Frontal cortex (tissue), 3 donors: ENCODE measurements at regions not wholly inside any gene's neighbourhood (a gene's known extent, or its start where the extent isn't known, plus 50 kb on each side); places are given as distances from the start of the nearest gene placed in this dataset.

Source experiments
- DNase-seq, 2 donors: peaks; one replicate each; pipeline ENCODE4 v3.0.0; 2012; ENCODE audit warnings: low spot score in 2 of 2
- FAIRE-seq: peaks from 2 replicates; lab custom pipeline; 2012; peaks lifted over from hg19 to GRCh38; lab: Jason Lieb, UNC
- donor health status: control.
- donor health status: control.
- donor health status: control.

DNA sequence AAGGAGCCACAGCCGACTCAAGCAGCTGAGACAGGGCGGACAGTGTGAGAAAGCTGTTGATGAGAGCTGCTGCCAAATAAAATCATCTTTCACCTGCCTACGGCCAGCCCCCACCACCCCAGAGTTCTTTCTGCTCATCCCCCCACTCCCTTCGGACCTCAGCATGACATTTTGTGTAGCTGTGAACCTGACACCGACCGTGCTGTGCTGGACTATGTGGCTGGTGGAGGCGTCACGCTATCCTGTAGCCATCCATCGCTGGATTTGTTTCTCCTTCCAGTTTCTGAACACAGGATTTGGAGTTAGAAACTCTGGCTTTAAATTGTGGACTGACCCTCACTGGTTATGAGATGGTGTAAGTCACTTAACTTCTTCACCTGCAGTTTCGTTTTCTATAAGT, 317.3 kb downstream of the DCDC2C start:
- DNase-seq, result no peak
- FAIRE-seq, result no peak

DNA sequence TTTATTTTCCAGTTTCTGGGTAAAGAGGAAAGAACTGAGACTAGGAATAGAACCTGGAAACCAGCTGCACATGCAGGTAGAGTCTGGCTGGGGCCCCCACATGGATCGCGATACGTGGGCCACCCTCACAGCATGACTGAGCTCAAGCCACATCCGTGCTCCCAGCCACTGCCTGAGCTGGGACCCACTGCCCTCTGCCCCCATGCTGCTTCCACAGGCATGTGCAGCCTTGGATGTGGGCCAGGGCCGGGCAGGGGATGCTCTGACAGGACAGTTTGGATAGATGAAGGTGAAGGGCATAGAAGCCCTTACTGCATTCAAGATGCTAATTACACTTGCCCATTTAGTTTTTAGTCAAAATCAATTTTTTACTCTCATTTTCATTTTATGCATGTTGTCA, 321.2 kb downstream of the DCDC2C start:
- no peak for DNase-seq
- no peak for FAIRE-seq

DNA sequence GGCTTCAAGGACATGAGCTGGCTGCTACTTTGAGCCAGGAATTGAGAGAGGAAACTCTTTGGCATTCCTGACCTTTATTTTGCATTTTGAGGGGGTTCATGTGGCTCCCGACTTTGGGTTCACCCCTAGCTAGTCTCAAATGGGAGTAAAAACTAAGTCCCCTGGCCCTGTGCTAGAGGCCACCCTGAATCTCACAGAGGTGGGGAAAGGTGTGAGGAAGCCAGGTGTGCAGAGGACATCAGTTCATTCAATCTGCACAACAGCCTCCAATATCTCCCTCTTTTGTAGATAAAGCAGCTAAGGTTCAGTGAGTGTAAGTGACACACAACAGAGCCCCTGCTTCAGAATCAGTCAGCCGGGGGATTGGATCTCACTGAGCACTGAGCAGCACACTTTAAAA, 325.7 kb downstream of the DCDC2C start:
- FAIRE-seq (no peak), DNase-seq (no peak)

DNA sequence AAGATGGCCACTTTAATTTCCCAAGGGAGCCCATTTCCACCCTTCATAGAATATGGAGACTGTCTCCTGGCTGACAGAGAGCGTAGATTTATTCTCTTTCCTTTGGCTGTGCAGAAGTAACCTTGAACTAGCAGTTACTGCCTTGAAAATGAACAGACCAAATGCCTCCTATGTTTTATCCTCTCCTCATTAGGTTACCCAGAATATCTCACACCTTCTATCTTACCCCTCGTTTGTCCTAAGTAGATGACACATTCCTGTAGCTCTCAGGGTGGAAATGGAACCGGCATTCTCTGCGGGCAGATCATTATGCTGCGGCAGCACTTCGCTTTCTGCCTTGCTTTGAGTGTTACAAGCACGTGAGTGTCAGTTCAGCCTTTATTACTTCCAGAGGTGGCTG, 336.5 kb downstream of the DCDC2C start:
- DNase-seq, result no peak
- FAIRE-seq, result no peak

DNA sequence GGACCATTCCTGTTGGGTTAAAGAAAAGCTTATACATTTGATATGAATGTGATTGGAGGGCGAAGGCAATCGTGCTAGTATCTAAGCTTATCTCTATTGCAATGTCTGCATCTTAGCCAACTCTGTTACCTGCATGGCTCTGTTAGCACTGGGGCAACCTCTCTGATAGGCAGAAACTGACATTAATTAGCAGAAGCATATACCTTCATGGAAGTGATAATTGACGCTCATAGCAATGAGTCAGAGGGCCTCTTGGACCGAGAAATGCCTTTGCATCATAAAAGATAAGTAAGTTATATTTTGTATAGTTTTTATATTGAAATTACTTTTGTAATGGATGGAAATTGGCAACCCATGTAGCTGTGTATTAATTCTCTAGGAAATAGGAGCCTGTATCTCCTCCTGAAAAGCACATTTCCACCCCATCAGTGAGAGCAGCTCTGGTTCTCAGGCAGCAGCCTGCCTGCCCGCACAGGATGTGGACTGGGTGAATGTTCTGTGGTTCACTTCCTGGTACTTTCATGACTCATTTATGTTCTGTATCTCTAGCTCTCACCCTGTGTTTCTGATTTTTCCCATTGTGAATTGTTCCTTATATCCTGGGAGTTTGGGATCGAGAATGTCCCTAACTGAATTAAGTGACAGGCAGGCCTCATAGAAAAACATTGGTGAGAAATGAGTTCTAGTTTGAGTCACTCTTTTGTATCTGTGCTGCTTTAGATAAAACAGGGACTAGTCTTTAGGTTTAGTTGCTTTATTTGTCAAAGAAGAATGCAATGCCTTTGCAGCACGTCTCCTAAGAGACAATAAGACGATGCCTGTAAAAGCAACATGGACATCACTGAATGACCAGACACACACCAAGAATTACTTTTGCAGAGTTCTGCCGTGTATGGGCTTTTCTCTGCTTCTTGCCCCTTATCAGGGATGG, 344.9 kb downstream of the DCDC2C start:
- no peak for FAIRE-seq
- no peak for DNase-seq

DNA sequence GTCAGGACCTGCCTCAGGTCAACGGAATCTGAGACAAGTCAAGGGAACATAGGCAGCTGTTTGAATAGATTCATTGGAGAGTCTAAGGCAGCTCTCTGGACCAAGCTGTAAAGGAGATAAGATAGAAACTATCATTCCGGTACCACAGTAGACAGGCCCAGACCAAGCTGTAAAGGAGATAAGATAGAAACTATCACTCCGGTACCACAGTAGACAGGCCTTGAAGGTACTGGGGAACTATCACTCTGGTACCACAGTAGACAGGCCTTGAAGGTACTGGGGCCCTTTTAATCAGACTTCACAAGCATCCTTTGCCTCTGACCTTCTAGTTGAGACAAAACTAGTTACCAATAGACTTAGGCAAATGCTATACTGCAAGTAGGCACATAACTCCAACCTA, 346.1 kb downstream of the DCDC2C start:
- FAIRE-seq (no peak), DNase-seq (no peak)

DNA sequence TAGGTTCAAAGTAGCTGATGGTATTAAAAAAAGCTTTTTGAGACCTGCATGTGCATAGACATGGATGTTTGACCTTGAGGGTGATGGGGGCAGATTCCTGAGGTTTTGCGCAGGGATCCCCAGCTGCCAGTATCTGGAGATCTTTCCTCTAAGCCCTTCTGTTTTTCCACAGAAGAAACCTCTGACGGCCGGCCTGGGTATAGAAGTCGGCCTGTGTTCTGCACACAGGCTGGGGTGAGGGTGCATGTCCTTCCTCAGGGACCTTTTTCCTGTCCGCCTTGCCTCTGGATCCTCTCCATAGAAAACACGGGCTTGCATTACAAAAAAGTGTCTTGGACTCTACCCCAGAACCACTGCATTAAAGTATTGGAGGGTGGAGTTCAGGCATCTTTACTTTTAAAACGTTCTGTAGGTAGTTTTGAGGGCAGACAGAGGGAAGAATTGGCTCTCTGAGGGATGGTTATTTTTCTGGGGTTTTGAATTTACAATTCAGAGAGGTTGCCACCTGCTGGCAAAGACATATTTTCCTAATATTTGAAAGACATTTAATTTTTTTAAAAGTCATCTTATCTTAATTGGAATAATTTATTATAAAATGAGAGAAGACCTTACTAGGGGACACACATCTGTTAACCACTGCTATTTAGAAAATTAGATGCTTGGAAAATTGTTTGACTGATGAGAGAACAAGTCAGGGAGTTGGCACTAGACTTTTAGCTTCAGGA, 350.6 kb downstream of the DCDC2C start:
- DNase-seq (no peak), FAIRE-seq (no peak)

DNA sequence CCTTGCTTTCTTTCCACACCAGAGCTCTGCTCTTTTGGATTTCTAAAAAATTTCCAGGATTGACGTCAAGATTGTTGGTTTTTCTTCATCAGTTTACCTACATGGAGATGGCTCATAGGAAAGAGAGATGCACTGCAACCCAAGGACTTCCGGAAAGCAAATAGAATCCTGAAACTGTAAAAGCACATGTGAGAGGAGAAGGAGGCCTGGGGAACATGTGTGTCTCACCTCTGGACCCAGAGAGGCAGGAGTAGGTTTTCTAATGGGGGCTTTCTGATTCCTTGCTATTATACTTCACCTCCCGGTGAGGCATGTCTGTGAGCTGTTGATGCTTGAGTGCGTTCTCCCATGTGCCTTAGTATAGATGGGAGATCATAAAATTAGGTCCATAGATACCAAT, 362.8 kb downstream of the DCDC2C start:
- DNase-seq (no peak), FAIRE-seq (no peak)

DNA sequence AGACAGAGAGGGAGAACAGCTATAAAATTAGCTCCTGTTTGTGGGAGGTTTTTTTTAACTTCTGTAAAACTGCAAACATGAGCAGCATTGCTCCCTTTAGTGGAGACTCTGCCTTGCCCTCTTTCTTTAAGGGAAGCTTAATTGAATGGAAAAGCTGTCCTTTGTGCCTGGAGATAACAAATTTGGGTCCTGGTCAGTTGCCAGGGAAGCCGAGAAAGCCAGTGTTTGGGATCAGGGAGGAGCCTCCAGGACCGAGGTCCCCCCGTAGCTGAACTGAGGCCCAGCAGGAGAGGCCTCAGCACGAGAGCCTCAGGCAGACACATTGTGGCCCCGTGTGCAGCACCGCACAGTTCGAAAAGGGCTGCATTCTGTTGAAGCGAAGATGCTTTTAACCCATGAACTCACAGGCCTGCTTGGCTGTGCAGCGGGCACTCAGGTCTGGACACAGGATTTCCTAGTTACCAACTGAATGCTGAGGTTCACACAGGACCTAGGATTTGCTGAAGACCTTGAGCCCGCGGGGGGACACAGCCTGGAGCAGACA, 369.7 kb downstream of the DCDC2C start:
- DNase-seq (no peak), FAIRE-seq (no peak)

DNA sequence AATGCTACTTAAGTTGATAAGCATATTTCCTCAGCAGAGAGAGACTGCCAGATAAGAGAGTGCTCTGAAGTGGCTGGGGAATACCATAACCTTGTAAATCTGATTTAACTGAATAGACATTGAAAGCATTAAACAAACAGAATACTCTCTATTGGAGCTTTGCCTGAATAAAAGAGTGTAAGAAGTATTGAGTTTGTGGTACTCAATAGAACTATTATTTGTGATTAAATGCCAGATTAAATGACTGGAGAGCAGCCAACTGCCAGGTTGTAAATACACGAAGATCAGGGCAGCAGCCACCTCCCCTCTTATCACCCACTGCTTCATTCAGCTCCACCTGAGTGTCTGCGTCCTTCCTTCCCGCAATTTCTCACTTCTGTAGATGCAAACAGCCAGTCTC, 373.6 kb downstream of the DCDC2C start:
- DNase-seq (no peak), FAIRE-seq (no peak)

DNA sequence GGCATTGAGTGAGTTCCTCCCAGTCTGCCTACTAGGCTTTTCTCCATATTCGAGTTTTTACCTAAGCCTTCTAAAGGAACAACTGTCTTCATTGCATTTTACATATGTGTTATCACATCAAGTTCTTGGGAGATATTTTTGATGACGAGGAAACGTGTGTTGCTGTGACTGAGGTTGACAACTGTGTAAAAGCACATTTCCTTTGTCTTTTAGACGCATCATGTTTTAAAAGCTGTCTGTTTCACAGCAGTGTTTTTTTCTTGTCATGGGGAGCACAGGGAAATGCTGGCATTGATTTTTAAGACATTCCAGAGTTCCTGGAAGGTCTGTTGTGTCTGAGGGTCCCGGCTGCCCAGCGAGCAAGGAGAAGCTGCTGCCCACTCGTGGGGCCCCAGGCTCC, 381.8 kb downstream of the DCDC2C start:
- DNase-seq (no peak), FAIRE-seq (no peak)

DNA sequence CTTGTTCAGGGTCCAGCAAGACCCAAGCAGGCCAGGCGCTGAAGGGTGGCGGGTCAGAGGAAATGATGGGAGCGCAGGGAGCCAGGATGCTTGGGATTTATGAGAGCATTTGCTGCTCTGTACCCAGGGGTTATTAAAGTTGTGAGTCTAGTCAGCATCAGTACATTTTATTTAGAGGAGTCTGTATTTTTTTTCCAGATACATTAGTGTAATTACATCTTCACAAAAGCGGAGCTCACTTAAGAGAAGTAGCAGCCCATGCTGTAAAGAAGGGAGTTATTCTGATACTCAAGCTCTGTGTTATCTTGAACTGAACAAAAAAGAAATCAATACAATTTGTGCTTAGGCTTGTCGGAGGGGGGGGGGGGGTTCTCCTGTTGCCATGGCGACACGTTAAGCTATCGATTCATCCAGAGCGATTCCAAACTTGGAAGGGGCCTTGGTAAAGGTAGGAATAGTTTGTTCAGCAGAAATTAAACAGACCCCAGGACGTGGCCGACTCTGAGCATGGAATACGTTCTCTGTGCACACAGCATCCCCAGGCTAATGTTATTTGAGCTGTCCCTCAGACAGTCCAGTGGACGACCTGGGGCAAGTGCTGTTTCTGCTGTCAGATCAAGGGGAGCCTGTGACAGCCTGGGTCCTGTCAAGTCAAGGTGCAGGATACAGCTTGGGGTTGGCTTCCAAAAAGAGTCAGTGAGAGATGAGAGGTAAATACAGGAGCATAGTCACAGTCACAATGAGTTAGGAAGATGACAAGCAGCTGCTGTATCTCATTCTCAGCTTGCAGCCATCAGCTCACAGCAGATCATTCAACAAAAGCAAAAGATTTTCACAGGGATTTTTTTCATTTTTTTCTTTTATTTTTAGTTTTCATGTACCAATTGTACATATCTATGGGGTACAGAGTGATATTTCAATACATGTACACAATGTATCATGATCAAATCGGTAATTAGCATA, 387.6 kb downstream of the DCDC2C start:
- no peak for DNase-seq
- FAIRE-seq, result no peak

DNA sequence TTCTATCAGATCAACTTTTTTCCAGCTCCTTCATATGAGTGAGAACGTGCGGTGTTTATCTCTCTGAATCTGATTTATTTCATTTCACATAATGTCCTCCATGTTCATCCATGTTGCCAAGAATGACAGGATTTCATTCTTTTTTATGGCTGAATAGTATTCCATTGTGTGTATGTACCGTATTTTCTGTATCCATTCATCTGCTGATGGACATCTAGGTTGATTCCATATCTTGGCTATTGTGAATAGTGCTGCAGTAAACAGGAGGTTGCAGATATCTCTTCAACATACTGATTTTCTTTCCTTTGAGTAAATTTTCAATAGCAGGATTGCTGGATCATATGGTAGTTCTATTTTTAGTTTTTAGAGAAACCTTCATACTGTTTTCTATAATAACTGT, 388.5 kb downstream of the DCDC2C start:
- no peak for FAIRE-seq
- no peak for DNase-seq

DNA sequence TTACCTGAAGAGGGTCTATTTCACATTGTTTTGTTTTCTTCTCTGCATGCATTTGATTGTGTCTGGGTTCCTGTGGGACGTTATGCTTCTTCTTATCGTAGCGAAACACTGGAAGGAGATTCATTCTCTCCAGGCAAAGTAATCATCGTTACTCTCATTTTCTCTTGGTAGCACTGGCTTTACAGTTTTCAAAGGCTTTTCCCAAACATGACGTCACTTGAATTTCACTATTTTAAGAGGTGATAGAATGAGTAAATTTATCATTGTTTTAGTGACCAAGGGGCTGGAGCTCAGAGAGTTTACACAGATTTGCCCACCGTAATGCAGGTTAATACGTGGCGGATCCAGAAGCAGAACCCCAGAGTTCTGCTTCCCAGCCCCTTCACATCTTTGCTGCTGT, 391.4 kb downstream of the DCDC2C start:
- DNase-seq (no peak), FAIRE-seq (no peak)

DNA sequence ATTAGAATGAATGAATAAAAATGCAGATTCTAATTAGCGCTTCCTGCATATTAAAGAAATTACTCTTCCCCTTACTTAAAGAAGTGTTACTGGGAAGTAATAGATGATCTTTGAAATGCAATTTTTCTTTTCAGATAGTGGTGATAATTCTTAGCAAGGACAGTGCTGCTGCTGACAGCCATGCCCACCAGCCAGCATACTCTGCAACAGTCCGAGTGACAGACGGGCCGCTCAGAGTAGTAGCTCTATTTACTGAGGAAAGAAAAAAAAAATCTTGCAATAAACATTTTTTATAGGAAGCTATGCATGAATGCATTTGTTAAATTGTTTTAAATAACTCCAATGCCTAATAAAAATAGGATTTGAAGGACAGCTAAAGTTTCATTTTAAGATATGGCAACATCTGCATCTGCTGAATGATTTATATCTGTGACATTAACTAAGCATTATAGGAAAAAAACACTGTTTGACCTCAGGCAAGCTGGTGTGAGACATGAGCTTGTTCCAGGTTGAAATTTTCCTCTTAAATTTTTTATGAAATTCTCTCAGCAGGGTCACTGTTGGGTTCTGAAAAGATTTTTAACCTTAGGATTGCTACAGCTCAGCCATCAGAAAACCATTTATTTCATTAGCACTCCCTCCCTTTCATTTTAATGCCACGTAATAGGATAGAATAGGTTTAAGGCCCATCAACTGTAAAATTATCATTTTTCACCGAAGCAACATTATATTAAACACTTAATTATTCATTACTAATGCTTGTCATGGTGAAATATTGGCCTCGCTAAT, 393.8 kb downstream of the DCDC2C start:
- FAIRE-seq, result no peak

DNA sequence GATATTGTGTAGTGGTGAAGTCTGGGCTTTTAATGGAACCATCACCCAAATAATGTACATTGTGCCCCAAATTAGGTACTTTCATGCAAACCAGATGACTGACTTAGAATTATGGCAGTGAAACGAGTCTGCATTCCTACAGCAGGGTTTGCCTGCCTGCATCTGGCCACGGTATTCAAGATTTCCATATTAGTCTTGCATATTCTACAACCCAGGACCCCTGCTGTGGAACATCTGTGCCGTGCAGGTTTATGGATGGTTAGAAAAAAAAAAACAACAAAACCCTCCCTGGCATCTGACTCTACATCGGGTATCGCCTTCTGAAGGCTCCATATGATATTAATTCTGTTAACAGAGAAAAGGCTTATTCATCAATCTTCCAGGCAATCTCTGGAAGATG, 394.8 kb downstream of the DCDC2C start:
- no peak for DNase-seq
- FAIRE-seq, result no peak

More for the DNA sequence above, 393.8 kb downstream of the DCDC2C start:
- no peak for DNase-seq

DNA sequence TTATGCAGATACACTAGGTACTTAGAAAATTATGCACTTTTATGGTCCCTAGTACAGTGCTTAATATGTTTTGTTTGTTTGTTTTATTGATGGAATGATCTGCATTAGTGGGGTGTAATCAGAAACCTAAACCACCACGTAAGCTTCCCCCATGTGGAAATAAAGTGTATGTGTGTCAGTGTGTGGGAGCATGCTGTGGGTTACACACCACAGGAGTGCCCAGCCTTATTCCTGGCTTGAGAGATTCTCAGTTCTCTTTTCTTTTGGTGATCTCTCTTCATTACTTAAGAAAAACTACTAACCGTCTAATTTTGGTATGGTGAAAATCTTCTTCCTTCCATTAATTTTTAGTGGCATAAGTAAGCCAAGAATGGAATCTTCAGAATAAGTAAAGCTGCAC, 398.6 kb downstream of the DCDC2C start:
- FAIRE-seq, result no peak

DNA sequence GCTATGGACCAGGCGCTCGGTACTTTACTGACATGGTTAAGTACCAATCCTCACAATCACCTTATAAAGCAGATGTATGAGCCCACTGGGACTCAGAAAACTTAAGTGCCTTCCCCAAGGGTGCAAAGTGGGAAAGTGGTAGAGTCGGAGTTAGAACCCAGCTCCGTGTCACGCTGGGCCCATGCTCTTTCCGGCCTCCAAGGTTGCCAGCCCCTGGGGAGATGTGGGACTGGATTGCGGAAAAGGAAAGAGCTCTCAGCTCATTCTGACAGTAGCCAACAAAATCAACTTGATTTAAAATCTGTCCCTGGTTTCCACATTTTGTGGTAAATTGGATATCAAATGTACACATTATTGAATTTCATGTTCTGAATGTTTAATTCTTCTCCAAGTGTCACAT, 403.8 kb downstream of the DCDC2C start:
- FAIRE-seq (no peak), DNase-seq (no peak)

More for the DNA sequence above, 398.6 kb downstream of the DCDC2C start:
- DNase-seq, result no peak

DNA sequence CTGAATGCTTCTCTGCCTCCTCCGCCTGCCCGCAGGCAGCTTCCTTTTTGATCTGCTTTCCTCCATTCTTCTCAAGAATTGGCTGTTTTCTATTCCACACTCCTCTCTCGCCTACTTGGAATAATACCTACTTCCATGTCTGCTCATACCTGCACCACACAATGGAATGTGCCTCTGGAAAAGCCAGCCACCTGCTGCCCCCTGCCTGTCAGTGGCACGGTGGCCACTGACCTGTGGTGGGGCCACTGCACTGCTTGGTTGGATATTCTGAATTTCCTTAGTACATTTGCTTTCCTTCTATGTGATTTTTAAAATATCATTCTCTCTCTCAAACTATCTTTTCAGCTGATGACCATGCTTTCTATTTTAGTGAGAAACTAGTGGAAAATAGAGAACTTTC, 406.9 kb downstream of the DCDC2C start:
- DNase-seq (no peak), FAIRE-seq (no peak)
